HEK293T (cell line): ENCODE measurements at regions not wholly inside any gene's neighbourhood (a gene's known extent, or its start where the extent isn't known, plus 50 kb on each side); places are given as distances from the start of the nearest gene placed in this dataset.

ENCODE experiments used
- CTCF ChIA-PET: fragments of 350-600 bp; formaldehyde crosslinking; extraction: SDS; loops from one replicate; lab custom pipeline; 2021; ENCODE audit warnings: antibody characterized with exemption, inconsistent platforms; lab: Yijun Ruan, JAX
- POLR2A ChIA-PET: fragments of 350-600 bp; formaldehyde crosslinking; extraction: SDS; loops from one replicate; lab custom pipeline; 2020; ENCODE audit warnings: antibody characterized with exemption, inconsistent platforms; lab: Yijun Ruan, JAX
- DNase-seq: peaks from one replicate; pipeline ENCODE4 v3.0.0; 2012; ENCODE audit warnings: mixed read lengths; ENCODE audit errors: extremely low spot score
- ARNT ChIP-seq: fragments of 450-650 bp; IDR thresholded peaks from 2 replicates; pipeline ENCODE4 v1.6.1; 2017; ENCODE audit warnings: mild to moderate bottlenecking
- BHLHE40 ChIP-seq: fragments of 450-650 bp; IDR thresholded peaks from 2 replicates; pipeline ENCODE4 v1.6.1; 2016; ENCODE audit warnings: mild to moderate bottlenecking, moderate library complexity, borderline replicate concordance
- CTBP1 ChIP-seq: fragments of 450-650 bp; IDR thresholded peaks from 2 replicates; pipeline ENCODE4 v1.6.1; 2016; ENCODE audit warnings: borderline replicate concordance
- ELF4 ChIP-seq: fragments of 450-650 bp; IDR thresholded peaks from 2 replicates; pipeline ENCODE4 v1.6.1; 2017; ENCODE audit warnings: antibody characterized with exemption
- FOXA1 ChIP-seq: fragments of 450-650 bp; IDR thresholded peaks from 2 replicates; pipeline ENCODE4 v1.6.1; 2016; ENCODE audit warnings: mild to moderate bottlenecking
- FOXK2 ChIP-seq: fragments of 450-650 bp; IDR thresholded peaks from 2 replicates; pipeline ENCODE4 v1.6.1; 2016; ENCODE audit warnings: mild to moderate bottlenecking
- FOXM1 ChIP-seq: fragments of 450-650 bp; IDR thresholded peaks from 2 replicates; pipeline ENCODE4 v1.6.1; 2017; ENCODE audit warnings: mild to moderate bottlenecking, borderline replicate concordance
- HDGF ChIP-seq: fragments of 450-650 bp; IDR thresholded peaks from 2 replicates; pipeline ENCODE4 v1.6.1; 2017; ENCODE audit warnings: antibody characterized with exemption, borderline replicate concordance
- L3MBTL2 ChIP-seq: fragments of 450-650 bp; conservative IDR thresholded peaks from 2 replicates; pipeline ENCODE4 v1.6.1; 2016; ENCODE audit warnings: mild to moderate bottlenecking
- LEF1 ChIP-seq: fragments of 450-650 bp; IDR thresholded peaks from 2 replicates; pipeline ENCODE4 v1.6.1; 2017; ENCODE audit warnings: mild to moderate bottlenecking, borderline replicate concordance
- NFRKB ChIP-seq: fragments of 450-650 bp; IDR thresholded peaks from 2 replicates; pipeline ENCODE4 v1.6.1; 2016; ENCODE audit warnings: mild to moderate bottlenecking, moderate library complexity
- SP1 ChIP-seq: fragments of 450-650 bp; IDR thresholded peaks from 2 replicates; pipeline ENCODE4 v1.6.1; 2017
- SUZ12 ChIP-seq: fragments of 450-650 bp; IDR thresholded peaks from 2 replicates; pipeline ENCODE4 v1.6.1; 2016; ENCODE audit warnings: mild to moderate bottlenecking
- TARDBP ChIP-seq: fragments of 450-650 bp; IDR thresholded peaks from 2 replicates; pipeline ENCODE4 v1.6.1; 2016
- ZNF384 ChIP-seq: fragments of 450-650 bp; IDR thresholded peaks from 2 replicates; pipeline ENCODE4 v1.6.1; 2016
- TF ChIP-seq, protein P1 (sequence below): fragments of 450-650 bp; IDR thresholded peaks from 2 replicates; pipeline ENCODE4 v1.6.1; 2016

- CTCF ChIA-PET: no interaction called here
- TF ChIP-seq CTBP1 (no peak), SP1 (no peak), ZNF384 (no peak), FOXK2 (no peak), BHLHE40 (no peak), NFRKB (no peak), TARDBP (no peak), L3MBTL2 (no peak), FOXM1 (no peak), LEF1 (no peak), FOXA1 (no peak), HDGF (no peak), SUZ12 (no peak), ARNT (no peak), ELF4 (no peak)
- TF ChIP-seq, protein P1, sequence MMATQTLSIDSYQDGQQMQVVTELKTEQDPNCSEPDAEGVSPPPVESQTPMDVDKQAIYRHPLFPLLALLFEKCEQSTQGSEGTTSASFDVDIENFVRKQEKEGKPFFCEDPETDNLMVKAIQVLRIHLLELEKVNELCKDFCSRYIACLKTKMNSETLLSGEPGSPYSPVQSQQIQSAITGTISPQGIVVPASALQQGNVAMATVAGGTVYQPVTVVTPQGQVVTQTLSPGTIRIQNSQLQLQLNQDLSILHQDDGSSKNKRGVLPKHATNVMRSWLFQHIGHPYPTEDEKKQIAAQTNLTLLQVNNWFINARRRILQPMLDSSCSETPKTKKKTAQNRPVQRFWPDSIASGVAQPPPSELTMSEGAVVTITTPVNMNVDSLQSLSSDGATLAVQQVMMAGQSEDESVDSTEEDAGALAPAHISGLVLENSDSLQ: no peak
- no peak for DNase-seq
- POLR2A ChIA-PET: no interaction called here
Observed at GRCh38 chr10:71053169-71053895, 159.0 kb upstream of the UNC5B start.

- ChIA-PET POLR2A (no interaction called here), CTCF (interaction anchor here (0.5 kb wide), 1 partner anchor 33 kb away, joined by 4 read pairs; no protein-coding TSS in a partner anchor)
- TF ChIP-seq ELF4 (no peak), SUZ12 (no peak), SP1 (no peak), NFRKB (no peak), FOXK2 (no peak), ARNT (no peak), ZNF384 (no peak), L3MBTL2 (no peak), BHLHE40 (no peak), FOXA1 (no peak)
- DNase-seq: no peak
Observed at GRCh38 chr10:71058308-71058707, 154.1 kb upstream of the UNC5B start.

GRCh38 chr10:71059054-71059818 lies 153.1 kb upstream of the UNC5B start:
- CTCF ChIA-PET: no interaction called here
- POLR2A ChIA-PET: no interaction called here
- no peak for DNase-seq
- TF ChIP-seq BHLHE40 (no peak), CTBP1 (no peak)

- no peak for TF ChIP-seq TARDBP
- TF ChIP-seq ZNF384: no peak
- TF ChIP-seq ELF4: no peak
- TF ChIP-seq FOXA1: no peak
- TF ChIP-seq FOXM1: no peak
- no peak for TF ChIP-seq SUZ12
- no peak for TF ChIP-seq BHLHE40
- DNase-seq: no peak
- CTCF ChIA-PET: no interaction called here
- POLR2A ChIA-PET: no interaction called here
Observed at GRCh38 chr10:71059943-71060342, 152.4 kb upstream of the UNC5B start.

GRCh38 chr10:71060476-71061426 lies 151.6 kb upstream of the UNC5B start:
- CTCF ChIA-PET: interaction anchor here (0.6 kb wide), 1 partner anchor 158 kb away, joined by 3 read pairs; no protein-coding TSS in a partner anchor
- POLR2A ChIA-PET: no interaction called here
- TF ChIP-seq ELF4 (no peak), CTBP1 (no peak), ARNT (no peak), FOXK2 (no peak), ZNF384 (no peak), BHLHE40 (no peak), FOXA1 (no peak), SP1 (no peak), NFRKB (no peak), HDGF (no peak), L3MBTL2 (no peak)
- TF ChIP-seq, protein P1: no peak
- DNase-seq: no peak

DNA sequence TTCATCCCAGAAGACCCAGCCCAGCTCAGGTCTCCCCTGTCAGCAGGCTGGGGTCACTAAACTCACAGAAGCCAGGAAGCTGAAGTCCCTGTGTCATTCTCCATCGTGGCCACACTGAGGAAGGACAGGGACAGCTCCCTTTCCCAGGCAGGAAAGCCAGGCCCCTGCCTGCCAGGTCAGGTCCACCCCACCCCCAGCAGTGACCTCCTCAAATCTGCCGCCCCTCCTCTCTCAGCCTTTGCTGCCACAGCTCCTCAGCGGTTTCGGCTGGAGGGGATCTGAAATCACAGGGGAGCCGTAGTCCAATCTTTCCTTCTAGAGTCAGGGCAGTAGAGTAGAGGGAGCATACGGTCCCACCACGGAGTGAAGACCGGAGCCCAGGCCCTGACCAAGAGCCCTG lies 150.9 kb upstream of the UNC5B start:
- ChIA-PET POLR2A (no interaction called here), CTCF (no interaction called here)
- no peak for DNase-seq
- TF ChIP-seq FOXM1 (no peak), NFRKB (no peak), SP1 (no peak), FOXK2 (no peak), ARNT (no peak), CTBP1 (no peak), ZNF384 (no peak), LEF1 (no peak), HDGF (no peak), TARDBP (no peak), SUZ12 (no peak), BHLHE40 (no peak), L3MBTL2 (no peak), ELF4 (no peak), FOXA1 (no peak)
- TF ChIP-seq, protein P1: no peak
